Trophoblast cell (in vitro differentiated cells and primary cell): ENCODE measurements at regions not wholly inside any gene's neighbourhood (a gene's known extent, or its start where the extent isn't known, plus 50 kb on each side); places are given as distances from the start of the nearest gene placed in this dataset.
A peak's percentile ranks its signal among the peaks of the same experiment; 100 is the strongest.

Experiments used
- DNase-seq, 2 donors: peaks; one replicate each; pipeline ENCODE4 v3.0.0-alpha.2; 2016
- H2AFZ ChIP-seq: 2 replicates; pipeline ENCODE4 v1.6.1; 2013; ENCODE audit warnings: low read length, moderate library complexity, mild to moderate bottlenecking; ENCODE audit not compliant: insufficient read depth, poor library complexity
- H2AK5ac ChIP-seq: 2 replicates; pipeline ENCODE4 v1.6.1; 2013; ENCODE audit warnings: mild to moderate bottlenecking, low read length
- H2BK120ac ChIP-seq: 2 replicates; pipeline ENCODE4 v1.6.1; 2013; ENCODE audit warnings: low read length, mild to moderate bottlenecking, moderate library complexity; ENCODE audit not compliant: insufficient read depth, poor library complexity
- H2BK12ac ChIP-seq: 2 replicates; pipeline ENCODE4 v1.6.1; 2013; ENCODE audit warnings: mild to moderate bottlenecking, low read length, moderate library complexity
- H2BK5ac ChIP-seq: 2 replicates; pipeline ENCODE4 v1.6.1; 2013; ENCODE audit warnings: low read length, low read depth, moderate library complexity, mild to moderate bottlenecking; ENCODE audit not compliant: poor library complexity
- H3K14ac ChIP-seq: 2 replicates; pipeline ENCODE4 v1.6.1; 2013; ENCODE audit warnings: mild to moderate bottlenecking, low read length
- H3K18ac ChIP-seq: 2 replicates; pipeline ENCODE4 v1.6.1; 2013; ENCODE audit warnings: mild to moderate bottlenecking, low read length
- H3K23ac ChIP-seq: 2 replicates; pipeline ENCODE4 v1.6.1; 2013; ENCODE audit warnings: low read length
- H3K27ac ChIP-seq: 2 replicates; pipeline ENCODE4 v1.5.1; 2013; ENCODE audit warnings: low read depth, mild to moderate bottlenecking, inconsistent platforms, low read length, moderate library complexity
- H3K27me3 ChIP-seq: 2 replicates; pipeline ENCODE4 v1.6.1; 2013; ENCODE audit warnings: inconsistent platforms, mild to moderate bottlenecking, low read length, moderate library complexity; ENCODE audit not compliant: insufficient read depth
- H3K36me3 ChIP-seq, 2 experiments: 1 replicate in 1 of 2; 2 replicates in 1 of 2; pipeline ENCODE4 v1.6.1; 2013; ENCODE audit warnings: low read length in 2 of 2, mild to moderate bottlenecking in 2 of 2, moderate library complexity in 1 of 2; ENCODE audit not compliant: insufficient read depth in 2 of 2, control insufficient read depth in 1 of 2
- H3K4ac ChIP-seq: 2 replicates; pipeline ENCODE4 v1.6.1; 2013; ENCODE audit warnings: low read depth, mild to moderate bottlenecking, low read length, moderate library complexity
- H3K4me1 ChIP-seq, 2 experiments: 1 replicate in 1 of 2; 2 replicates in 1 of 2; pipeline ENCODE4 v1.6.1; 2013; ENCODE audit warnings: low read length in 2 of 2, mild to moderate bottlenecking in 2 of 2, moderate library complexity in 1 of 2; ENCODE audit not compliant: insufficient read depth in 2 of 2, control insufficient read depth in 1 of 2
- H3K4me2 ChIP-seq: 2 replicates; pipeline ENCODE4 v1.6.1; 2013; ENCODE audit warnings: inconsistent platforms, mild to moderate bottlenecking, low read length, moderate library complexity
- H3K4me3 ChIP-seq: 2 replicates; pipeline ENCODE4 v1.5.1; 2013; ENCODE audit warnings: mild to moderate bottlenecking, low read depth, low read length, inconsistent platforms
- H3K79me1 ChIP-seq: one replicate; pipeline ENCODE4 v1.6.1; 2013; ENCODE audit warnings: low read length
- H3K79me2 ChIP-seq: 2 replicates; pipeline ENCODE4 v1.6.1; 2013; ENCODE audit warnings: low read length, mild to moderate bottlenecking; ENCODE audit not compliant: control insufficient read depth, insufficient read depth, poor library complexity
- H3K9ac ChIP-seq: 2 replicates; pipeline ENCODE4 v1.6.1; 2013; ENCODE audit warnings: mild to moderate bottlenecking, low read length
- H3K9me3 ChIP-seq: 2 replicates; pipeline ENCODE4 v1.6.1; 2013; ENCODE audit warnings: low read depth, mild to moderate bottlenecking, control low read depth, inconsistent platforms, low read length; ENCODE audit not compliant: insufficient read depth
- H4K12ac ChIP-seq: 2 replicates; pipeline ENCODE4 v1.6.1; 2013; ENCODE audit warnings: low read depth, mild to moderate bottlenecking, low read length, moderate library complexity
- H4K8ac ChIP-seq: 2 replicates; pipeline ENCODE4 v1.6.1; 2013; ENCODE audit warnings: low read depth, mild to moderate bottlenecking, low read length, moderate library complexity
- H4K91ac ChIP-seq: one replicate; pipeline ENCODE4 v1.6.1; 2013; ENCODE audit warnings: low read depth, mild to moderate bottlenecking, low read length, moderate library complexity
- WGBS: extraction: QIAGEN DNeasy Blood & Tissue Kit; methylation state at CpG from one replicate; pipeline ENCODE4 v1.1.7; 2013; ENCODE audit warnings: missing lambda C conversion rate; ENCODE audit not compliant: insufficient read length, insufficient coverage; ENCODE audit errors: extremely low coverage; 5-methylcytosine and 5-hydroxymethylcytosine counted together

GRCh38 chr16:62933929-62934328 lies 897.7 kb upstream of the CDH8 start:
- no peak overlapping the region for H4K91ac ChIP-seq
- H2AFZ ChIP-seq = no peak overlapping the region
- no peaks in the 10 kb centered on the region for H3K79me1 ChIP-seq
- H3K23ac ChIP-seq = no peak overlapping the region
- no peak overlapping the region for H3K14ac ChIP-seq
- no CpG with 5 or more reads among the region's 4 CpGs for WGBS
- no peaks in the 10 kb centered on the region for H3K79me2 ChIP-seq
- no peak overlapping the region for H3K4me2 ChIP-seq
- no peak overlapping the region for H3K9ac ChIP-seq
- no peak overlapping the region for H4K12ac ChIP-seq
- H2AK5ac ChIP-seq = no peak overlapping the region
- no peaks in the 10 kb centered on the region for H3K9me3 ChIP-seq
- peaks cover 0 to 2% of the 10 kb centered on the region in 2 experiments for H3K4me1 ChIP-seq
- H3K27ac ChIP-seq = no peak overlapping the region
- no peak overlapping the region for H3K4me3 ChIP-seq
- H4K8ac ChIP-seq = no peak overlapping the region
- no peak overlapping the region for H3K4ac ChIP-seq
- H2BK120ac ChIP-seq = no peak overlapping the region
- no peaks in the 10 kb centered on the region for H3K27me3 ChIP-seq
- no peak for DNase-seq
- H2BK5ac ChIP-seq = no peak overlapping the region
- H3K36me3 ChIP-seq = no peaks in the 10 kb centered on the region
- no peak overlapping the region for H3K18ac ChIP-seq
- H2BK12ac ChIP-seq = no peak overlapping the region

DNA sequence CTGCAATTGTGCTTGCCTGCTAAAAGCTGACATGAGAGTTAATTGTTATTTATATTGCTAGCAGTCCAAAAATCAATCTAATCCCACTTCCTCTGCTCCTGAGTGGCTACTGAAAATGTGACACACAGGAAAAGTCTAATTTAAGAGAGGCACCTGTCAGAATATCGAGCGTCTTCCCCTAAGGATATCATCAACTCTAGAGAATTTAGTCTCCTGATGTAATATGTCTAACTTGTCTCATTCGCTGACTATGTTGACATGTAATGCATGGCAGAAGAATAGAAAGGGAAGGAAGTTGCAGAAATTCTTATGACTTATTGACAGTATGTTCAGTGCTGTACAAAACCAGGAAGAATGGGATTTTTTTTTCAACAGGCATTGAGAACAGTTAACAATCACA lies 893.4 kb upstream of the CDH8 start:
- Histone ChIP-seq H3K4ac (no peak overlapping the region), H3K9ac (no peak overlapping the region), H3K36me3 (no peaks in the 10 kb centered on the region), H2AFZ (no peak overlapping the region), H2BK120ac (no peak overlapping the region), H3K18ac (no peak overlapping the region), H3K4me3 (no peak overlapping the region), H3K4me1 (peaks cover 0 to 2% of the 10 kb centered on the region in 2 experiments), H3K4me2 (no peak overlapping the region), H3K27me3 (no peaks in the 10 kb centered on the region), H3K23ac (no peak overlapping the region), H2BK5ac (no peak overlapping the region), H2AK5ac (no peak overlapping the region), H4K91ac (no peak overlapping the region), H3K9me3 (no peaks in the 10 kb centered on the region), H3K27ac (peak overlapping the region; percentile 58), H3K14ac (no peak overlapping the region), H2BK12ac (no peak overlapping the region), H3K79me2 (no peaks in the 10 kb centered on the region), H3K79me1 (no peaks in the 10 kb centered on the region), H4K12ac (no peak overlapping the region), H4K8ac (no peak overlapping the region)
- DNase-seq = no peak
- no CpG with 5 or more reads among the region's 3 CpGs for WGBS

GRCh38 chr16:62927122-62927521 lies 890.9 kb upstream of the CDH8 start:
- H3K79me1 ChIP-seq = no peaks in the 10 kb centered on the region
- no CpG with 5 or more reads among the region's 2 CpGs for WGBS
- H3K18ac ChIP-seq = no peak overlapping the region
- no peak overlapping the region for H3K9ac ChIP-seq
- H3K79me2 ChIP-seq = no peaks in the 10 kb centered on the region
- no peak overlapping the region for H4K8ac ChIP-seq
- DNase-seq = no peak
- no peak overlapping the region for H4K91ac ChIP-seq
- no peak overlapping the region for H2BK120ac ChIP-seq
- H3K14ac ChIP-seq = no peak overlapping the region
- no peak overlapping the region for H2BK5ac ChIP-seq
- no peak overlapping the region for H2AK5ac ChIP-seq
- H2AFZ ChIP-seq = no peak overlapping the region
- H3K4me2 ChIP-seq = no peak overlapping the region
- H3K4me3 ChIP-seq = no peak overlapping the region
- H3K27me3 ChIP-seq = no peaks in the 10 kb centered on the region
- peaks cover 0 to 2% of the 10 kb centered on the region in 2 experiments for H3K4me1 ChIP-seq
- no peak overlapping the region for H3K27ac ChIP-seq
- no peak overlapping the region for H4K12ac ChIP-seq
- H2BK12ac ChIP-seq = no peak overlapping the region
- H3K36me3 ChIP-seq = no peaks in the 10 kb centered on the region
- no peaks in the 10 kb centered on the region for H3K9me3 ChIP-seq
- H3K23ac ChIP-seq = no peak overlapping the region
- no peak overlapping the region for H3K4ac ChIP-seq

- Histone ChIP-seq H4K12ac (no peak overlapping the region), H2AFZ (no peak overlapping the region), H3K4me1 (peaks cover 0 to 2% of the 10 kb centered on the region in 2 experiments), H3K27ac (no peak overlapping the region), H3K23ac (no peak overlapping the region), H3K27me3 (no peaks in the 10 kb centered on the region), H3K79me2 (no peaks in the 10 kb centered on the region), H3K9ac (no peak overlapping the region), H3K79me1 (no peaks in the 10 kb centered on the region), H4K91ac (no peak overlapping the region), H3K18ac (no peak overlapping the region), H3K4me3 (no peak overlapping the region), H2BK120ac (no peak overlapping the region), H2BK5ac (no peak overlapping the region), H3K9me3 (no peaks in the 10 kb centered on the region), H2AK5ac (no peak overlapping the region), H2BK12ac (no peak overlapping the region), H3K36me3 (no peaks in the 10 kb centered on the region), H4K8ac (no peak overlapping the region), H3K4me2 (no peak overlapping the region), H3K14ac (no peak overlapping the region), H3K4ac (no peak overlapping the region)
- WGBS = no CpG with 5 or more reads among the region's 5 CpGs
- DNase-seq = no peak
Measured at GRCh38 chr16:62926121-62926801, 890.0 kb upstream of the CDH8 start.
